Neural progenitor cell (in vitro differentiated cells): ENCODE measurements at regions not wholly inside any gene's neighbourhood (a gene's known extent, or its start where the extent isn't known, plus 50 kb on each side); places are given as distances from the start of the nearest gene placed in this dataset.

Source experiments
- CTCF ChIP-seq: fragments of 200-600 bp; sonication (generic); IDR thresholded peaks from 2 replicates; pipeline ENCODE4 v1.5.1; 2017; ENCODE audit warnings: antibody characterized with exemption, mild to moderate bottlenecking
- EZH2 ChIP-seq: fragments of 200-600 bp; sonication (generic); IDR thresholded peaks from 2 replicates; pipeline ENCODE4 v1.6.1; 2017; ENCODE audit warnings: antibody characterized with exemption, mild to moderate bottlenecking, moderate library complexity

DNA sequence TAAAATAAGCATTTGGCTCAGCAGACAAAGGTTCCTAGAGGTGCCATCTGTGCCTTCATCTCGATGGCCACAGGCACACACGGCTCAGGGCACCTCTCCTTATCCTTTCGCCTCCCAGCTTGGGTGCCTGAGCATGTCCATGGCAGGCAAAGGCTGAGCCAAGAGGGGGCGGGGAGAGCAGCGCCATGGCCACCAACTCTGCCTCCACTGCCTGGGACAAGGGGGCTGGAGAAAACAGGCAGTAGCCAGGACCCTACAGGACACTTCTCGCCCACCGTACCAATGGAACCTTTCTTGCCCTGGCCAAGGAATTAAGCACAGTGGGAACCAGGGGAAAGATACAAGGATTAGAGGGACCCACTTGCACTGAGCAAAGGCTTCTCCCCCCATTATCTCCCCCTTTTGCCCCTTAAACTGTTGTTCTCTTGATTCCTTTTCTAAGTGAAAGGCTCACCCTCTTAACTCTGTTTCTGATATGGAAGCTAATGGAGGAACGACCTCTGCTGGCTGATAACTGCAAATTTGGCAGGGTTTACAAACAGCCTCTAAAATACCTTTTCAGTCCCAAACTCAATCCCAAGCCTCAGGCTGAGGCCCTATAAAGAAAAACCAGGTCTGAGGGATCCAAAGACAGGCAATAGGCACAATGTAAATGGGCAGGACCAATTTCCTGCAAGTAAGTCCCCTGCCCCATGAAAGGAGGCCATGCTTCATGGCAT lies 335.2 kb downstream of the ADAM29 start:
- TF ChIP-seq CTCF, result peak; percentile 52
- TF ChIP-seq EZH2, result no peak
